ENCODE measurements at regions not wholly inside any gene's neighbourhood (a gene's known extent, or its start where the extent isn't known, plus 50 kb on each side); places are given as distances from the start of the nearest gene placed in this dataset.

- ChIA-PET POLR2A (no interaction called here), CTCF (no interaction called here)
- H3K36me3 Mint-ChIP-seq (ENCODE audit: low read depth), result no peaks in the 10 kb centered on the region
- intact Hi-C loops (cut with micrococcal nuclease), result no loop called here
- TF ChIP-seq CTCF (IDR thresholded peaks at IDR 0.05), result no peak
- no peaks in the 10 kb centered on the region for H3K4me1 Mint-ChIP-seq
- H3K4me3 Mint-ChIP-seq, result no peak overlapping the region
- no peak overlapping the region for H3K27ac Mint-ChIP-seq
- H3K9me3 Mint-ChIP-seq, result no peaks in the 10 kb centered on the region
- DNase-seq (no peak), ATAC-seq (ENCODE audit: low read depth) (no peak)
- H3K27me3 Mint-ChIP-seq, result no peaks in the 10 kb centered on the region
Measured at GRCh38 chr2:2981000-2981399, 396.6 kb downstream of the EIPR1 start.

GRCh38 chr2:2974982-2975381 lies 402.6 kb downstream of the EIPR1 start:
- DNase-seq (no peak), ATAC-seq (ENCODE audit: low read depth) (no peak)
- Mint-ChIP-seq H3K27ac (no peak overlapping the region), H3K9me3 (peaks cover 3% of the 10 kb centered on the region), H3K4me1 (no peaks in the 10 kb centered on the region), H3K36me3 (ENCODE audit: low read depth) (no peaks in the 10 kb centered on the region), H3K27me3 (no peaks in the 10 kb centered on the region), H3K4me3 (no peak overlapping the region)
- intact Hi-C loops (cut with micrococcal nuclease), result no loop called here
- ChIA-PET POLR2A (no interaction called here), CTCF (no interaction called here)
- no peak for TF ChIP-seq CTCF (IDR thresholded peaks at IDR 0.05)

- Mint-ChIP-seq H3K27ac (no peak overlapping the region), H3K27me3 (no peaks in the 10 kb centered on the region), H3K4me1 (no peaks in the 10 kb centered on the region), H3K4me3 (no peak overlapping the region), H3K36me3 (ENCODE audit: low read depth) (no peaks in the 10 kb centered on the region), H3K9me3 (no peaks in the 10 kb centered on the region)
- intact Hi-C loops (cut with micrococcal nuclease), result no loop called here
- CTCF ChIA-PET, result no interaction called here
- TF ChIP-seq CTCF (IDR thresholded peaks at IDR 0.05), result no peak
- DNase-seq (no peak), ATAC-seq (ENCODE audit: low read depth) (no peak)
- POLR2A ChIA-PET, result no interaction called here
Measured at GRCh38 chr2:2960441-2961133, 417.0 kb downstream of the EIPR1 start.

GRCh38 chr2:2950403-2950952 lies 427.1 kb downstream of the EIPR1 start:
- POLR2A ChIA-PET, result no interaction called here
- no peak overlapping the region for H3K27ac Mint-ChIP-seq

GRCh38 chr2:2947406-2947805 lies 430.2 kb downstream of the EIPR1 start:
- no peak for TF ChIP-seq CTCF (IDR thresholded peaks at IDR 0.05)
- H3K27ac Mint-ChIP-seq, result no peak overlapping the region
- no peaks in the 10 kb centered on the region for H3K4me1 Mint-ChIP-seq
- ChIA-PET POLR2A (no interaction called here), CTCF (no interaction called here)
- no peaks in the 10 kb centered on the region for H3K36me3 Mint-ChIP-seq (ENCODE audit: low read depth)
- intact Hi-C loops (cut with micrococcal nuclease), result no loop called here
- no peak for DNase-seq
- H3K4me3 Mint-ChIP-seq, result no peak overlapping the region
- no peaks in the 10 kb centered on the region for H3K27me3 Mint-ChIP-seq
- ATAC-seq (ENCODE audit: low read depth), result no peak
- H3K9me3 Mint-ChIP-seq, result peaks cover 9% of the 10 kb centered on the region

More at GRCh38 chr2:2950403-2950952, 427.1 kb downstream of the EIPR1 start:
- H3K4me3 Mint-ChIP-seq, result no peak overlapping the region
- ATAC-seq (ENCODE audit: low read depth), result no peak
- intact Hi-C loops (cut with micrococcal nuclease), result no loop called here
- CTCF ChIA-PET, result no interaction called here
- H3K27me3 Mint-ChIP-seq, result no peaks in the 10 kb centered on the region
- DNase-seq, result no peak
- H3K4me1 Mint-ChIP-seq, result no peaks in the 10 kb centered on the region
- H3K9me3 Mint-ChIP-seq, result peaks cover 9% of the 10 kb centered on the region
- no peak for TF ChIP-seq CTCF (IDR thresholded peaks at IDR 0.05)
- H3K36me3 Mint-ChIP-seq (ENCODE audit: low read depth), result no peaks in the 10 kb centered on the region
